ENCODE measurements at regions not wholly inside any gene's neighbourhood (a gene's known extent, or its start where the extent isn't known, plus 50 kb on each side); places are given as distances from the start of the nearest gene placed in this dataset.

GRCh38 chr9:3659647-3660046, 133.8 kb upstream of the RFX3 start:
- TF ChIP-seq CBX2 (IDR thresholded peaks at IDR 0.05; ENCODE audit: low read depth, low read length), result no peak
- TF ChIP-seq CBX2 (CRISPR knock-in tag; IDR thresholded peaks at IDR 0.05; ENCODE audit: low read depth), result no peak
- TF ChIP-seq ZBTB43 (CRISPR knock-in tag; conservative IDR thresholded peaks at IDR 0.05), result no peak
- TF ChIP-seq FOXK2 (IDR thresholded peaks at IDR 0.05), result no peak
- TF ChIP-seq ZNF761 (CRISPR knock-in tag; conservative IDR thresholded peaks at IDR 0.05), result no peak
- TF ChIP-seq RAD21 (CRISPR knock-in tag; IDR thresholded peaks at IDR 0.05), result no peak
- no peak for TF ChIP-seq ZNF777 (CRISPR knock-in tag; IDR thresholded peaks at IDR 0.05)
- TF ChIP-seq KDM1A (CRISPR knock-in tag; IDR thresholded peaks at IDR 0.05), result no peak
- TF ChIP-seq KDM5A (IDR thresholded peaks at IDR 0.05; ENCODE audit: borderline replicate concordance, low read length), result no peak
- no peak for TF ChIP-seq ZNF746 (CRISPR knock-in tag; IDR thresholded peaks at IDR 0.05)
- TF ChIP-seq CTCF (CRISPR knock-in tag; IDR thresholded peaks at IDR 0.05), result no peak
- no peak for TF ChIP-seq ZNF431 (CRISPR knock-in tag; IDR thresholded peaks at IDR 0.05; ENCODE audit: borderline replicate concordance, low read depth)
- TF ChIP-seq SMARCC2 (IDR thresholded peaks at IDR 0.05), result no peak
- TF ChIP-seq ZNF775 (CRISPR knock-in tag; IDR thresholded peaks at IDR 0.05; ENCODE audit: borderline replicate concordance), result no peak
- no peak for TF ChIP-seq ZNF253 (CRISPR knock-in tag; IDR thresholded peaks at IDR 0.05; ENCODE audit: borderline replicate concordance)

All from HepG2 (cell line).